Smooth muscle cell (in vitro differentiated cells): ENCODE measurements at regions not wholly inside any gene's neighbourhood (a gene's known extent, or its start where the extent isn't known, plus 50 kb on each side); places are given as distances from the start of the nearest gene placed in this dataset.

ENCODE experiments used
- DNase-seq: peaks from one replicate; lab custom pipeline; 2025; ENCODE audit not compliant: unreplicated experiment; lab: John Stamatoyannopoulos, UW
- H2AFZ ChIP-seq: fragments of 200-600 bp; sonication (generic); 2 replicates; pipeline ENCODE4 v1.6.0; 2016; ENCODE audit warnings: antibody characterized with exemption, low read depth, mild to moderate bottlenecking
- H3F3A ChIP-seq: fragments of 200-600 bp; sonication (generic); 2 replicates; pipeline ENCODE4 v1.6.0; 2017; ENCODE audit warnings: antibody characterized with exemption, low read depth
- H3K27ac ChIP-seq: fragments of 200-600 bp; sonication (generic); 2 replicates; pipeline ENCODE4 v1.5.1; 2016; ENCODE audit warnings: low read depth, mild to moderate bottlenecking
- H3K27me3 ChIP-seq: fragments of 200-600 bp; sonication (generic); 2 replicates; pipeline ENCODE4 v1.6.1; 2016; ENCODE audit warnings: low read depth, mild to moderate bottlenecking
- H3K36me3 ChIP-seq: fragments of 200-600 bp; sonication (generic); 2 replicates; pipeline ENCODE4 v1.5.1; 2016; ENCODE audit warnings: low read depth
- H3K4me1 ChIP-seq: fragments of 200-600 bp; sonication (generic); 2 replicates; pipeline ENCODE4 v1.5.1; 2016; ENCODE audit warnings: low read depth
- H3K4me2 ChIP-seq: fragments of 200-600 bp; sonication (generic); 2 replicates; pipeline ENCODE4 v1.6.0; 2016; ENCODE audit warnings: mild to moderate bottlenecking
- H3K4me3 ChIP-seq: fragments of 200-600 bp; sonication (generic); 2 replicates; pipeline ENCODE4 v1.5.1; 2016; ENCODE audit warnings: mild to moderate bottlenecking
- H3K79me2 ChIP-seq: fragments of 200-600 bp; sonication (generic); 2 replicates; pipeline ENCODE4 v1.6.0; 2016; ENCODE audit warnings: low read depth, mild to moderate bottlenecking
- H3K9ac ChIP-seq: fragments of 200-600 bp; sonication (generic); 2 replicates; pipeline ENCODE4 v1.6.0; 2016; ENCODE audit warnings: low read depth
- H3K9me3 ChIP-seq: fragments of 200-600 bp; sonication (generic); replicated peaks from 2 replicates; pipeline ENCODE4 v1.5.1; 2016; ENCODE audit warnings: low read depth
- H4K20me1 ChIP-seq: fragments of 200-600 bp; sonication (generic); 2 replicates; pipeline ENCODE4 v1.6.0; 2016; ENCODE audit warnings: low read depth
- CTCF ChIP-seq: fragments of 200-600 bp; sonication (generic); IDR thresholded peaks from 2 replicates; pipeline ENCODE4 v1.5.1; 2017; ENCODE audit warnings: borderline replicate concordance, mild to moderate bottlenecking, antibody characterized with exemption; ENCODE audit not compliant: insufficient read depth, poor library complexity, severe bottlenecking
- WGBS: methylation state at CpG from one replicate; pipeline ENCODE4 v1.1.7; 2016; ENCODE audit warnings: low lambda C conversion rate; 5-methylcytosine and 5-hydroxymethylcytosine counted together

GRCh38 chr7:17075601-17076255 is 193.9 kb upstream of the AGR3 start:
- DNase-seq: no peak
- WGBS: 85% methylated on average over 6 of the region's 6 CpGs
- Histone ChIP-seq H3K79me2 (no peaks in the 10 kb centered on the region), H3K4me3 (no peak overlapping the region), H3K4me2 (no peak overlapping the region), H3F3A (no peaks in the 10 kb centered on the region), H3K36me3 (no peaks in the 10 kb centered on the region), H3K27ac (no peak overlapping the region), H3K9me3 (no peaks in the 10 kb centered on the region), H4K20me1 (no peaks in the 10 kb centered on the region), H3K9ac (no peak overlapping the region), H2AFZ (no peak overlapping the region), H3K4me1 (no peaks in the 10 kb centered on the region), H3K27me3 (no peaks in the 10 kb centered on the region)
- TF ChIP-seq CTCF: no peak

GRCh38 chr7:17078298-17078697 is 196.5 kb upstream of the AGR3 start:
- H3K27me3 ChIP-seq: no peaks in the 10 kb centered on the region
- H3K9ac ChIP-seq: no peak overlapping the region
- H3K36me3 ChIP-seq: no peaks in the 10 kb centered on the region
- no peaks in the 10 kb centered on the region for H4K20me1 ChIP-seq
- no peak for DNase-seq
- no peak overlapping the region for H3K27ac ChIP-seq
- H3K4me3 ChIP-seq: no peak overlapping the region
- WGBS: 95% methylated on average over 6 of the region's 6 CpGs
- TF ChIP-seq CTCF: no peak
- no peaks in the 10 kb centered on the region for H3K4me1 ChIP-seq
- H3K4me2 ChIP-seq: no peak overlapping the region
- H3K79me2 ChIP-seq: no peaks in the 10 kb centered on the region
- H3F3A ChIP-seq: no peaks in the 10 kb centered on the region
- no peak overlapping the region for H2AFZ ChIP-seq
- no peaks in the 10 kb centered on the region for H3K9me3 ChIP-seq

- TF ChIP-seq CTCF: no peak
- no peak for DNase-seq
These were observed 201.8 kb upstream of the AGR3 start for GRCh38 chr7:17083392-17084165.

GRCh38 chr7:17084166-17084475 is 202.3 kb upstream of the AGR3 start:
- H3K4me2 ChIP-seq: no peak overlapping the region
- no peaks in the 10 kb centered on the region for H3K27me3 ChIP-seq
- H2AFZ ChIP-seq: no peak overlapping the region
- H3K27ac ChIP-seq: no peak overlapping the region
- H3K36me3 ChIP-seq: no peaks in the 10 kb centered on the region
- TF ChIP-seq CTCF: no peak
- no peaks in the 10 kb centered on the region for H3F3A ChIP-seq
- no peaks in the 10 kb centered on the region for H4K20me1 ChIP-seq
- H3K79me2 ChIP-seq: no peaks in the 10 kb centered on the region
- H3K4me1 ChIP-seq: no peaks in the 10 kb centered on the region
- no peak for DNase-seq
- no peak overlapping the region for H3K4me3 ChIP-seq
- 84% methylated on average over 1 of the region's 1 CpG for WGBS
- no peak overlapping the region for H3K9ac ChIP-seq
- H3K9me3 ChIP-seq: no peaks in the 10 kb centered on the region

More at GRCh38 chr7:17083392-17084165, 201.8 kb upstream of the AGR3 start:
- H3F3A ChIP-seq: no peaks in the 10 kb centered on the region
- no peaks in the 10 kb centered on the region for H3K36me3 ChIP-seq
- H3K4me3 ChIP-seq: no peak overlapping the region
- 96% methylated on average over 4 of the region's 4 CpGs for WGBS
- H3K4me2 ChIP-seq: no peak overlapping the region
- no peaks in the 10 kb centered on the region for H3K79me2 ChIP-seq
- H3K4me1 ChIP-seq: no peaks in the 10 kb centered on the region
- no peak overlapping the region for H3K27ac ChIP-seq
- H3K9me3 ChIP-seq: no peaks in the 10 kb centered on the region
- H2AFZ ChIP-seq: no peak overlapping the region
- H3K9ac ChIP-seq: no peak overlapping the region
- no peaks in the 10 kb centered on the region for H4K20me1 ChIP-seq
- H3K27me3 ChIP-seq: no peaks in the 10 kb centered on the region
